H9 (cell line): ENCODE measurements at regions not wholly inside any gene's neighbourhood (a gene's known extent, or its start where the extent isn't known, plus 50 kb on each side); places are given as distances from the start of the nearest gene placed in this dataset.

Experiments used
- DNase-seq: peaks from one replicate; pipeline ENCODE4 v3.0.0-alpha.2; 2017
- H2AFZ ChIP-seq: one replicate; pipeline ENCODE4 v1.6.1; 2013; ENCODE audit warnings: mild to moderate bottlenecking, low read length, control low read depth, moderate library complexity
- H2AK5ac ChIP-seq: 2 replicates; pipeline ENCODE4 v1.6.1; 2013; ENCODE audit warnings: low read length, control low read depth, mixed read lengths; ENCODE audit not compliant: insufficient read length
- H2BK120ac ChIP-seq: one replicate; pipeline ENCODE4 v1.6.1; 2013; ENCODE audit warnings: low read depth, mild to moderate bottlenecking, low read length, control low read depth, inconsistent platforms; ENCODE audit not compliant: poor library complexity, severe bottlenecking
- H2BK12ac ChIP-seq: 2 replicates; pipeline ENCODE4 v1.6.1; 2013; ENCODE audit warnings: low read length, control low read depth, mixed read lengths, low read depth; ENCODE audit not compliant: insufficient read length
- H2BK15ac ChIP-seq: 2 replicates; pipeline ENCODE4 v1.6.1; 2013; ENCODE audit warnings: low read depth, low read length, control low read depth
- H2BK20ac ChIP-seq: one replicate; pipeline ENCODE4 v1.6.1; 2013; ENCODE audit warnings: low read depth, mild to moderate bottlenecking, low read length, control low read depth, inconsistent platforms; ENCODE audit not compliant: poor library complexity, severe bottlenecking
- H2BK5ac ChIP-seq: 2 replicates; pipeline ENCODE4 v1.6.1; 2013; ENCODE audit warnings: low read length, control low read depth, mixed read lengths; ENCODE audit not compliant: insufficient read length
- H3K14ac ChIP-seq: 2 replicates; pipeline ENCODE4 v1.6.1; 2013; ENCODE audit warnings: low read length, control low read depth; ENCODE audit not compliant: insufficient read depth
- H3K18ac ChIP-seq: 2 replicates; pipeline ENCODE4 v1.6.1; 2013; ENCODE audit warnings: low read depth, mild to moderate bottlenecking, mixed read lengths, low read length, control low read depth; ENCODE audit not compliant: insufficient read length
- H3K23ac ChIP-seq: 2 replicates; pipeline ENCODE4 v1.6.1; 2013; ENCODE audit warnings: low read length, control low read depth, mixed read lengths, low read depth; ENCODE audit not compliant: insufficient read length
- H3K23me2 ChIP-seq: 2 replicates; pipeline ENCODE4 v1.6.1; 2013; ENCODE audit warnings: low read depth, mild to moderate bottlenecking, mixed read lengths, low read length, control low read depth; ENCODE audit not compliant: insufficient read length, poor library complexity, severe bottlenecking
- H3K27ac ChIP-seq: 2 replicates; pipeline ENCODE4 v1.5.1; 2013; ENCODE audit warnings: low read length, control low read depth, mixed read lengths, low read depth; ENCODE audit not compliant: insufficient read length
- H3K27me3 ChIP-seq: 2 replicates; pipeline ENCODE4 v1.6.1; 2013; ENCODE audit warnings: low read length, control low read depth, inconsistent platforms; ENCODE audit not compliant: insufficient read depth
- H3K4ac ChIP-seq: 2 replicates; pipeline ENCODE4 v1.6.1; 2013; ENCODE audit warnings: low read depth, mild to moderate bottlenecking, control low read depth, inconsistent platforms, low read length, moderate library complexity
- H3K4me1 ChIP-seq: 2 replicates; pipeline ENCODE4 v1.6.1; 2013; ENCODE audit warnings: low read length, control low read depth, inconsistent platforms; ENCODE audit not compliant: insufficient read depth
- H3K4me2 ChIP-seq: 2 replicates; pipeline ENCODE4 v1.6.1; 2013; ENCODE audit warnings: low read length, control low read depth, mixed read lengths; ENCODE audit not compliant: insufficient read length, insufficient read depth
- H3K56ac ChIP-seq: 2 replicates; pipeline ENCODE4 v1.6.1; 2013; ENCODE audit warnings: low read depth, mild to moderate bottlenecking, mixed read lengths, low read length, control low read depth; ENCODE audit not compliant: insufficient read length
- H3K79me1 ChIP-seq: 2 replicates; pipeline ENCODE4 v1.6.1; 2013; ENCODE audit warnings: low read depth, mild to moderate bottlenecking, moderate library complexity, low read length, control low read depth, inconsistent platforms; ENCODE audit not compliant: insufficient read depth, poor library complexity, severe bottlenecking
- H3K79me2 ChIP-seq: 2 replicates; pipeline ENCODE4 v1.6.1; 2013; ENCODE audit warnings: low read length, control low read depth, inconsistent platforms; ENCODE audit not compliant: insufficient read depth
- H3K9ac ChIP-seq: 2 replicates; pipeline ENCODE4 v1.6.1; 2013; ENCODE audit warnings: low read length, control low read depth, mixed read lengths; ENCODE audit not compliant: insufficient read length; ENCODE audit errors: extremely low read depth
- H3K9me3 ChIP-seq: one replicate; pipeline ENCODE4 v1.6.1; 2013; ENCODE audit warnings: low read depth, low read length, inconsistent platforms; ENCODE audit not compliant: control insufficient read depth
- H3T11ph ChIP-seq: one replicate; pipeline ENCODE4 v1.6.1; 2013; ENCODE audit warnings: mild to moderate bottlenecking, low read length, control low read depth, inconsistent platforms
- H4K20me1 ChIP-seq: one replicate; pipeline ENCODE4 v1.6.1; 2013; ENCODE audit not compliant: control insufficient read depth, insufficient read length, insufficient read depth
- H4K5ac ChIP-seq: 2 replicates; pipeline ENCODE4 v1.6.1; 2013; ENCODE audit warnings: low read depth, mild to moderate bottlenecking, mixed read lengths, low read length, control low read depth; ENCODE audit not compliant: insufficient read length
- H4K8ac ChIP-seq: replicated peaks from 2 replicates; pipeline ENCODE4 v1.6.1; 2013; ENCODE audit warnings: low read length, control low read depth, mixed read lengths, low read depth; ENCODE audit not compliant: insufficient read length
- H4K91ac ChIP-seq: 2 replicates; pipeline ENCODE4 v1.6.1; 2013; ENCODE audit warnings: low read depth, mild to moderate bottlenecking, moderate library complexity, mixed read lengths, low read length, control low read depth; ENCODE audit not compliant: insufficient read length
- H3K27ac Mint-ChIP-seq, 3 experiments: 2 replicates in 2 of 3; 3 replicates in 1 of 3; pipeline ENCODE4 v1.8.0; 2020 to 2021; ENCODE audit warnings: mixed read lengths in 3 of 3, mild to moderate bottlenecking in 1 of 3, moderate library complexity in 1 of 3
- H3K27me3 Mint-ChIP-seq: 2 replicates; pipeline ENCODE4 v1.8.0; 2021; ENCODE audit warnings: low read depth, mild to moderate bottlenecking, moderate library complexity, mixed read lengths
- H3K36me3 Mint-ChIP-seq, 3 experiments: 2 replicates in 2 of 3; 3 replicates in 1 of 3; pipeline ENCODE4 v1.8.0; 2020 to 2021; ENCODE audit warnings: low read depth in 3 of 3, mixed read lengths in 3 of 3; ENCODE audit not compliant: insufficient read depth in 1 of 3
- H3K4me1 Mint-ChIP-seq, 2 experiments: 2 replicates each; pipeline ENCODE4 v1.8.0; 2020; ENCODE audit warnings: mixed read lengths in 2 of 2
- H3K4me3 Mint-ChIP-seq, 2 experiments: 2 replicates in 1 of 2; 3 replicates in 1 of 2; pipeline ENCODE4 v1.8.0; 2020 to 2021; ENCODE audit warnings: mild to moderate bottlenecking in 2 of 2, mixed read lengths in 2 of 2, moderate library complexity in 1 of 2
- H3K9me3 Mint-ChIP-seq, 2 experiments: 2 replicates in 1 of 2; 3 replicates in 1 of 2; pipeline ENCODE4 v1.8.0; 2020; ENCODE audit warnings: mild to moderate bottlenecking in 2 of 2, mixed read lengths in 2 of 2, moderate library complexity in 1 of 2
- WGBS: extraction: QIAGEN DNeasy Blood & Tissue Kit; methylation state at CpG from one replicate; pipeline ENCODE4 v1.1.7; 2013; ENCODE audit warnings: missing lambda C conversion rate, low lambda C conversion rate, mixed read lengths; ENCODE audit not compliant: insufficient read length; ENCODE audit errors: extremely low coverage; 5-methylcytosine and 5-hydroxymethylcytosine counted together
- TF ChIP-seq, protein P1 (sequence below): fragments of 200-600 bp; sonication (generic); conservative IDR thresholded peaks from 3 replicates; pipeline ENCODE4 v1.8.0; 2021; ENCODE audit warnings: antibody characterized with exemption, mild to moderate bottlenecking

DNA sequence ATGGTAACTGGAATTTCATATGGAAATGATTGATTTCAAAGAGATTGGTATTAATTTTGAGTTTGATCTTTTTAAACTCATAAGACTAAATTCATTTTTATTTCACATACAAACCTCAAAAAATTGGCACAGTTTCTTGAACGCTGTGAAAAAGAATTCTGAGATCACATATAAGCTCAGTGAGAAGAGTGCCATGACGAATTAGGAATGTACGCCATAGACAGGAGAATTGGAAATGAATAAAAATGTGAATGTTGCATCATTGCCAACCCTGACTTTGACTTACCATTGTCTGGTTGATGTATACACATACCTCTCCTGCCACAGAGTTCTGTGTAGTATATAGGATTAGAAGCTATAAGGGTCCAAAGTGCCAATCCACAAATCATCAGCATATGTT is 290.4 kb upstream of the ZC3H15 start:
- Mint-ChIP-seq H3K36me3 (peaks cover 0 to 2% (median 0%) of the 10 kb centered on the region in 3 experiments; a peak in 1 of 7 replicates), H3K27me3 (no peaks in the 10 kb centered on the region), H3K27ac (no peak overlapping the region), H3K9me3 (no peaks in the 10 kb centered on the region), H3K4me3 (no peak overlapping the region), H3K4me1 (no peaks in the 10 kb centered on the region)
- H3K27me3 ChIP-seq = no peaks in the 10 kb centered on the region
- H3K18ac ChIP-seq = no peak overlapping the region
- H2BK5ac ChIP-seq = no peak overlapping the region
- no peak overlapping the region for H2AK5ac ChIP-seq
- no CpG with 5 or more reads among the region's 3 CpGs for WGBS
- no peak overlapping the region for H2BK15ac ChIP-seq
- H4K91ac ChIP-seq = no peak overlapping the region
- H2AFZ ChIP-seq = no peak overlapping the region
- TF ChIP-seq, protein P1, sequence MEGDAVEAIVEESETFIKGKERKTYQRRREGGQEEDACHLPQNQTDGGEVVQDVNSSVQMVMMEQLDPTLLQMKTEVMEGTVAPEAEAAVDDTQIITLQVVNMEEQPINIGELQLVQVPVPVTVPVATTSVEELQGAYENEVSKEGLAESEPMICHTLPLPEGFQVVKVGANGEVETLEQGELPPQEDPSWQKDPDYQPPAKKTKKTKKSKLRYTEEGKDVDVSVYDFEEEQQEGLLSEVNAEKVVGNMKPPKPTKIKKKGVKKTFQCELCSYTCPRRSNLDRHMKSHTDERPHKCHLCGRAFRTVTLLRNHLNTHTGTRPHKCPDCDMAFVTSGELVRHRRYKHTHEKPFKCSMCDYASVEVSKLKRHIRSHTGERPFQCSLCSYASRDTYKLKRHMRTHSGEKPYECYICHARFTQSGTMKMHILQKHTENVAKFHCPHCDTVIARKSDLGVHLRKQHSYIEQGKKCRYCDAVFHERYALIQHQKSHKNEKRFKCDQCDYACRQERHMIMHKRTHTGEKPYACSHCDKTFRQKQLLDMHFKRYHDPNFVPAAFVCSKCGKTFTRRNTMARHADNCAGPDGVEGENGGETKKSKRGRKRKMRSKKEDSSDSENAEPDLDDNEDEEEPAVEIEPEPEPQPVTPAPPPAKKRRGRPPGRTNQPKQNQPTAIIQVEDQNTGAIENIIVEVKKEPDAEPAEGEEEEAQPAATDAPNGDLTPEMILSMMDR = no peak
- no peak overlapping the region for H3K9ac ChIP-seq
- no peaks in the 10 kb centered on the region for H3K4me1 ChIP-seq
- H2BK12ac ChIP-seq = no peak overlapping the region
- H4K8ac ChIP-seq = no peak overlapping the region
- no peak overlapping the region for H3K23ac ChIP-seq
- no peak overlapping the region for H3K4ac ChIP-seq
- H3K27ac ChIP-seq = no peak overlapping the region
- H4K5ac ChIP-seq = no peak overlapping the region
- H3K79me1 ChIP-seq = no peaks in the 10 kb centered on the region
- H2BK120ac ChIP-seq = no peak overlapping the region
- H2BK20ac ChIP-seq = no peak overlapping the region
- no peak overlapping the region for H3K14ac ChIP-seq
- H3K23me2 ChIP-seq = no peaks in the 10 kb centered on the region
- H3K4me2 ChIP-seq = no peak overlapping the region
- H3K79me2 ChIP-seq = no peaks in the 10 kb centered on the region
- no peaks in the 10 kb centered on the region for H3K9me3 ChIP-seq
- no peak overlapping the region for H3K56ac ChIP-seq
- DNase-seq = no peak
- H4K20me1 ChIP-seq = no peaks in the 10 kb centered on the region
- H3T11ph ChIP-seq = no peak overlapping the region
